Neural progenitor cell (in vitro differentiated cells): ENCODE measurements at regions not wholly inside any gene's neighbourhood (a gene's known extent, or its start where the extent isn't known, plus 50 kb on each side); places are given as distances from the start of the nearest gene placed in this dataset.

Source experiments
- DNase-seq: peaks from one replicate; pipeline ENCODE4 v3.0.0-alpha.2; 2016; ENCODE audit warnings: low spot score
- H2AFZ ChIP-seq: fragments of 200-600 bp; sonication (generic); replicated peaks from 2 replicates; pipeline ENCODE4 v1.6.1; 2016; ENCODE audit warnings: antibody characterized with exemption
- H3F3A ChIP-seq: fragments of 200-600 bp; sonication (generic); 2 replicates; pipeline ENCODE4 v1.6.1; 2016; ENCODE audit warnings: antibody characterized with exemption, low read depth
- H3K27ac ChIP-seq: fragments of 200-600 bp; sonication (generic); 2 replicates; pipeline ENCODE4 v1.5.1; 2016; ENCODE audit warnings: mild to moderate bottlenecking
- H3K27me3 ChIP-seq: fragments of 200-600 bp; sonication (generic); 2 replicates; pipeline ENCODE4 v1.6.1; 2016; ENCODE audit warnings: mild to moderate bottlenecking, moderate library complexity
- H3K36me3 ChIP-seq: fragments of 200-600 bp; sonication (generic); 2 replicates; pipeline ENCODE4 v1.5.1; 2016
- H3K4me1 ChIP-seq: fragments of 200-600 bp; sonication (generic); 2 replicates; pipeline ENCODE4 v1.6.1; 2016; ENCODE audit warnings: mixed run types
- H3K4me2 ChIP-seq: fragments of 200-600 bp; sonication (generic); 2 replicates; pipeline ENCODE4 v1.6.1; 2016
- H3K4me3 ChIP-seq: fragments of 200-600 bp; sonication (generic); 2 replicates; pipeline ENCODE4 v1.5.1; 2016
- H3K79me2 ChIP-seq: fragments of 200-600 bp; sonication (generic); 2 replicates; pipeline ENCODE4 v1.6.1; 2016; ENCODE audit warnings: low read depth
- H3K9ac ChIP-seq: fragments of 200-600 bp; sonication (generic); 2 replicates; pipeline ENCODE4 v1.6.1; 2016
- H3K9me3 ChIP-seq: fragments of 200-600 bp; sonication (generic); 2 replicates; pipeline ENCODE4 v1.5.1; 2016; ENCODE audit warnings: low read depth
- H4K20me1 ChIP-seq: fragments of 200-600 bp; sonication (generic); 2 replicates; pipeline ENCODE4 v1.6.1; 2016; ENCODE audit warnings: low read depth
- H3K27ac Mint-ChIP-seq: 3 replicates; pipeline ENCODE4 v1.8.0; 2021; ENCODE audit warnings: mixed read lengths
- H3K27me3 Mint-ChIP-seq: 2 replicates; pipeline ENCODE4 v1.8.0; 2022; ENCODE audit warnings: low read depth, mild to moderate bottlenecking, inconsistent platforms, moderate library complexity, mixed read lengths; ENCODE audit not compliant: insufficient read depth
- H3K36me3 Mint-ChIP-seq: 3 replicates; pipeline ENCODE4 v1.8.0; 2021; ENCODE audit warnings: mixed read lengths
- H3K4me1 Mint-ChIP-seq: 3 replicates; pipeline ENCODE4 v1.8.0; 2021; ENCODE audit warnings: mixed read lengths
- H3K4me3 Mint-ChIP-seq: 3 replicates; pipeline ENCODE4 v1.8.0; 2021; ENCODE audit warnings: mild to moderate bottlenecking, moderate library complexity, mixed read lengths
- H3K9me3 Mint-ChIP-seq: 3 replicates; pipeline ENCODE4 v1.8.0; 2020; ENCODE audit warnings: mixed read lengths
- EZH2 ChIP-seq: fragments of 200-600 bp; sonication (generic); IDR thresholded peaks from 2 replicates; pipeline ENCODE4 v1.6.1; 2017; ENCODE audit warnings: antibody characterized with exemption, mild to moderate bottlenecking, moderate library complexity
- EZH2phosphoT487 ChIP-seq: fragments of 200-600 bp; sonication (generic); IDR thresholded peaks from 2 replicates; pipeline ENCODE4 v1.6.1; 2017; ENCODE audit warnings: antibody characterized with exemption
- TF ChIP-seq, protein P1 (sequence below): fragments of 200-600 bp; sonication (generic); IDR thresholded peaks from 2 replicates; pipeline ENCODE4 v1.5.1; 2017; ENCODE audit warnings: antibody characterized with exemption, mild to moderate bottlenecking

DNA sequence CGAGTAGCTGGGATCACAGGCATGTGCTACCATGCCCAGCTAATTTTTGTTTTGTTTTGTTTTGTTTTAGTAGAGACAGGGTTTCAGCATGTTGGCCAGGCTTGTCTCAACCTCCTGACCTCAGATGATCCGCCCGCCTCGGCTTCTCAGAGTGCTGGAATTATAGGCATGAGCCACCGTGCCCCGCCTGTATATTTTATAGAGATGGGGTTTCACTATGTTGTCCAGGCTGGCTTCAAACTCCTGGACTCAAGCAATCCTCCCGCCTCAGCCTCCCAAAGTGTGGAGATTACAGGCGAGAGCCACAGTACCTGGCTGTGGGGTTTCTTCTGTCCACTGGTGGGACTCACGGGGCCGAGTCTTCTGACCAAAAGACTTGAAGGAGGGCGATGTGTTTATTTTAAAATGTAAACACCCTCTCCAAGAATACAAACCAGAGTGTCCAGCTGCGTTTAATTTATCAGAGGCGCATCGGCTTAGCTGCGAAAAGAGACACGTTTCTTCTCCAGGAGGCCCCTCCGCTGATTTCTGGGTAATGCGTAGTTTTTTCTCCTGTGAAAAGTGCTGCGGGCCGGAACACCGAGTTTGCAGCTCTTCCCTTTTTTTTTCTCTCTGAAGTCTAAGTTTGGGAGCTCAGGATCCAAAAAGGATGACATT, 86.9 kb upstream of the CIBAR2 start:
- H3K4me1 Mint-ChIP-seq, result peaks cover 82% of the 10 kb centered on the region
- no peak overlapping the region for H3K4me2 ChIP-seq
- H3K9me3 Mint-ChIP-seq, result no peaks in the 10 kb centered on the region

DNA sequence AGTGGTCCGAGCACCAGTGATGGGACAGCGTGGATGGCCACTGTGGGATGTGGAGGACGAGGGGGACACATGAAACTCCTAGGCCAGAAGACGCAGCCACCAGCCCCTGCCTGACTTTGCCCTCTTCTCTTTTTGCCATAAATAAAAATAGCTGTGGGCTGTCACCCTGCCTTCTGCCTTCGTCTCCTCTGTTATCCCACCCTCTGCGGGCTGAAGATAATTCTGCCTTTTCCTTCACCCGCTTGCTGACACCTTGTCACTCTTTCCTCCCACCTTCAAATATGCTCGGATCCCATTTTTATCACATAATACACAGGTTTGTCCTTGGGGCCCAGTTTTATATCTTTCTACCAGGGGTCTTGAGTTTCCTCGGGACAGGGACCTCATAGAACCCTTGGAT, 87.6 kb upstream of the CIBAR2 start:
- Histone ChIP-seq H3K4me3 (no peak overlapping the region), H3K27ac (no peak overlapping the region), H3K9me3 (no peaks in the 10 kb centered on the region), H4K20me1 (no peaks in the 10 kb centered on the region), H3K4me2 (no peak overlapping the region), H3F3A (peaks cover 22% of the 10 kb centered on the region), H3K79me2 (no peaks in the 10 kb centered on the region), H3K27me3 (no peaks in the 10 kb centered on the region), H2AFZ (no peak overlapping the region), H3K36me3 (no peaks in the 10 kb centered on the region), H3K9ac (no peak overlapping the region), H3K4me1 (peaks cover 22% of the 10 kb centered on the region)
- Mint-ChIP-seq H3K9me3 (no peaks in the 10 kb centered on the region), H3K36me3 (no peaks in the 10 kb centered on the region), H3K4me3 (no peak overlapping the region), H3K4me1 (peaks cover 77% of the 10 kb centered on the region), H3K27me3 (peaks cover 15% of the 10 kb centered on the region), H3K27ac (no peak overlapping the region)
- TF ChIP-seq EZH2 (no peak), EZH2phosphoT487 (no peak)
- TF ChIP-seq, protein P1, sequence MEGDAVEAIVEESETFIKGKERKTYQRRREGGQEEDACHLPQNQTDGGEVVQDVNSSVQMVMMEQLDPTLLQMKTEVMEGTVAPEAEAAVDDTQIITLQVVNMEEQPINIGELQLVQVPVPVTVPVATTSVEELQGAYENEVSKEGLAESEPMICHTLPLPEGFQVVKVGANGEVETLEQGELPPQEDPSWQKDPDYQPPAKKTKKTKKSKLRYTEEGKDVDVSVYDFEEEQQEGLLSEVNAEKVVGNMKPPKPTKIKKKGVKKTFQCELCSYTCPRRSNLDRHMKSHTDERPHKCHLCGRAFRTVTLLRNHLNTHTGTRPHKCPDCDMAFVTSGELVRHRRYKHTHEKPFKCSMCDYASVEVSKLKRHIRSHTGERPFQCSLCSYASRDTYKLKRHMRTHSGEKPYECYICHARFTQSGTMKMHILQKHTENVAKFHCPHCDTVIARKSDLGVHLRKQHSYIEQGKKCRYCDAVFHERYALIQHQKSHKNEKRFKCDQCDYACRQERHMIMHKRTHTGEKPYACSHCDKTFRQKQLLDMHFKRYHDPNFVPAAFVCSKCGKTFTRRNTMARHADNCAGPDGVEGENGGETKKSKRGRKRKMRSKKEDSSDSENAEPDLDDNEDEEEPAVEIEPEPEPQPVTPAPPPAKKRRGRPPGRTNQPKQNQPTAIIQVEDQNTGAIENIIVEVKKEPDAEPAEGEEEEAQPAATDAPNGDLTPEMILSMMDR, result no peak
- no peak for DNase-seq

More for the DNA sequence above, 86.9 kb upstream of the CIBAR2 start:
- Mint-ChIP-seq H3K27me3 (peaks cover 15% of the 10 kb centered on the region), H3K27ac (no peak overlapping the region), H3K36me3 (no peaks in the 10 kb centered on the region), H3K4me3 (no peak overlapping the region)
- Histone ChIP-seq H4K20me1 (peaks cover 6% of the 10 kb centered on the region), H3K4me1 (peaks cover 22% of the 10 kb centered on the region), H3K79me2 (no peaks in the 10 kb centered on the region), H3K9me3 (no peaks in the 10 kb centered on the region), H3K9ac (no peak overlapping the region), H3K27me3 (no peaks in the 10 kb centered on the region), H3K36me3 (no peaks in the 10 kb centered on the region), H3K27ac (no peak overlapping the region), H2AFZ (no peak overlapping the region), H3K4me3 (no peak overlapping the region), H3F3A (peaks cover 20% of the 10 kb centered on the region)
- TF ChIP-seq, protein P1, result no peak
- TF ChIP-seq EZH2phosphoT487 (no peak), EZH2 (no peak)
- DNase-seq, result no peak

DNA sequence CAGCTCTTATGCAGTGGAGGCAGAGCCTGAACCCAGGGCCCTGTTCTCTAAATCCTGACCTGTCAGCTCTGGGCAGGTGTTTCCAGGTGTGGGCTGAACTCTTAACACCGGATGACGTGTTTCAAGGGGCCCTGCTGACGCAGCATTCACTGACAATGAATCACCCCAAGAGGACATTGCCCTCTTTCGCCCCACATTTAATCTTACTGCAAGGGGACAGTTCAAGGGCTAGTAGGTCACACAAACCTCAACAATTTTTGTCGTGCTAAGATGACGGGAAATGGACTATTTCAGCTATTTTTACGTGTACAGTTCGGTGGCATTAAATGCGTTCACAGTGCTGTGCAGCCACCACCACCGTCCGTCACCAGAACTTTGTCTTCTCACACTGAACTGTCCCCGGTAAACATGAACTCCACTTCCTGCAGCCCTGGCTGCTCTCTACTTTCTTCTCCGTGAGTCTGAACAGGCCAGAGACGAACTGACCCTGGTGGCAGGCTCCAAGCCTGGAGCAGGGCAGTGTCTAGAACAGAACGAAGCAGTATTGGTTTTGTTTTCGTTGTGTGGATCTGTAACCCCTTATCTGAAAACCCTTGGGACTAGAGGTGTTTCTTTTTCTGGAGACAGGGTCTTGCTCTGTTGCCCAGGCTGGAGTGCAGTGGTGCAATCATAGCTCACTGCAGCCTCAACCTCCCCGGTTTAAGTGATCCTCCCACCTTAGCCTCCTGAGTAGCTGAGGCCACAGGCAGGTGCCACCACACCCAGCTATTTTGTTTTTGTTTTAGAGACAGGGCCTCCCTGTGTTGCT, 88.4 kb upstream of the CIBAR2 start:
- no peak for DNase-seq
- Histone ChIP-seq H3F3A (peaks cover 27% of the 10 kb centered on the region), H3K9ac (no peak overlapping the region), H3K27ac (no peak overlapping the region), H3K9me3 (no peaks in the 10 kb centered on the region), H3K4me2 (no peak overlapping the region), H4K20me1 (no peaks in the 10 kb centered on the region), H2AFZ (no peak overlapping the region), H3K36me3 (no peaks in the 10 kb centered on the region), H3K27me3 (no peaks in the 10 kb centered on the region), H3K4me3 (no peak overlapping the region), H3K4me1 (peaks cover 26% of the 10 kb centered on the region), H3K79me2 (no peaks in the 10 kb centered on the region)
- no peaks in the 10 kb centered on the region for H3K9me3 Mint-ChIP-seq
- peak overlapping the region; percentile 47 for H3K27ac Mint-ChIP-seq
- peaks cover 70% of the 10 kb centered on the region for H3K4me1 Mint-ChIP-seq
- H3K27me3 Mint-ChIP-seq, result peaks cover 13% of the 10 kb centered on the region
- no peaks in the 10 kb centered on the region for H3K36me3 Mint-ChIP-seq
- TF ChIP-seq EZH2phosphoT487, result no peak
- TF ChIP-seq, protein P1, result no peak
- no peak for TF ChIP-seq EZH2
- no peak overlapping the region for H3K4me3 Mint-ChIP-seq
